Adrenal gland (tissue), 9 donors: ENCODE measurements at regions not wholly inside any gene's neighbourhood (a gene's known extent, or its start where the extent isn't known, plus 50 kb on each side); places are given as distances from the start of the nearest gene placed in this dataset.

Source experiments
- DNase-seq, 7 donors: peaks; one replicate each; pipeline ENCODE4 v3.0.0-alpha.2; 2019 to 2020
- H3K27ac ChIP-seq, 5 donors: fragments of 200-600 bp; sonication (generic) in 4 of 5; 1 replicate in 3 of 5; 2 replicates in 2 of 5; pipeline versions ENCODE4 v1.5.1 to v1.8.0; 2016 to 2020; ENCODE audit warnings: mild to moderate bottlenecking in 1 of 5
- H3K27me3 ChIP-seq: fragments of 200-600 bp; 2 replicates; pipeline ENCODE4 v1.8.0; 2021
- H3K36me3 ChIP-seq, 2 donors: fragments of 200-600 bp; replicated peaks in 1 of 2; 1 replicate in 1 of 2; 2 replicates in 1 of 2; pipeline versions ENCODE4 v1.5.1 to v1.8.0; 2018 to 2022
- H3K4me1 ChIP-seq, 2 donors: fragments of 200-600 bp; replicated peaks in 1 of 2; 1 replicate in 1 of 2; 2 replicates in 1 of 2; pipeline versions ENCODE4 v1.5.1 to v1.8.0; 2018 to 2021
- H3K4me3 ChIP-seq, 4 donors: fragments of 200-600 bp; sonication (generic) in 3 of 4; one replicate each; pipeline ENCODE4 v1.5.1; 2016 to 2018
- H3K9me3 ChIP-seq, 3 donors: fragments of 200-600 bp; sonication (generic) in 1 of 3; replicated peaks in 1 of 3; 1 replicate in 2 of 3; 2 replicates in 1 of 3; pipeline versions ENCODE4 v1.5.1 to v1.8.0; 2016 to 2021
- CTCF ChIP-seq, 6 experiments: fragments of 450-650 bp in 4 of 6; fragments of 200-600 bp in 2 of 6; sonication (generic) in 1 of 6; IDR thresholded peaks; 1 replicate in 5 of 6; 2 replicates in 1 of 6; pipeline versions ENCODE4 v1.5.1 to v1.8.0; 2016 to 2021; ENCODE audit warnings: antibody characterized with exemption in 6 of 6, mild to moderate bottlenecking in 2 of 6, moderate library complexity in 1 of 6
- POLR2A ChIP-seq, 2 donors: fragments of 450-650 bp; IDR thresholded peaks; one replicate each; pipeline ENCODE4 v1.6.1; 2017; ENCODE audit warnings: antibody characterized with exemption in 2 of 2, mild to moderate bottlenecking in 2 of 2, moderate library complexity in 1 of 2
- WGBS, 4 donors: extraction: QIAGEN DNeasy Blood & Tissue Kit in 2 of 4; methylation state at CpG; one replicate each; pipeline versions ENCODE4 v1.1.5 to v1.1.7; 2013 to 2017; 5-methylcytosine and 5-hydroxymethylcytosine counted together
- intact Hi-C, 2 donors: fragments of 100-400 bp; cut with DNase I; formaldehyde crosslinking; loops; one replicate each; pipeline versions ENCODE4 v1.14.1 to v1.15.0; 2022 to 2023
- donor health status: healthy with polysubstance abuse.
- donor health status: Bipolar disorder and iron deficiency.
- donor health status: DM: yes; HTN: yes; CAD: no.
- donor health status: DM: no; HTN: no; CAD: no.
- donor health status: DM: no; HTN: no; CAD: no.

- Histone ChIP-seq H3K9me3 (no peaks in the 10 kb centered on the region), H3K27me3 (no peaks in the 10 kb centered on the region), H3K27ac (no peak overlapping the region), H3K4me3 (no peak overlapping the region), H3K4me1 (no peaks in the 10 kb centered on the region), H3K36me3 (no peaks in the 10 kb centered on the region)
- WGBS, 4 donors, result 51 to 60% (median 56%) methylated on average over 2 of the region's 2 CpGs
- TF ChIP-seq POLR2A (IDR thresholded peaks at IDR 0.05) (no peak), CTCF (IDR thresholded peaks at IDR 0.05) (no peak)
- intact Hi-C loops, result no loop called here
- DNase-seq, result no peak
Measured at GRCh38 chr7:116083796-116084195, 53.2 kb upstream of the TFEC start.

GRCh38 chr7:116086547-116087045, 56.0 kb upstream of the TFEC start:
- intact Hi-C loops, result no loop called here

GRCh38 chr7:116087291-116087690, 56.7 kb upstream of the TFEC start:
- intact Hi-C loops, result no loop called here

More at GRCh38 chr7:116086547-116087045, 56.0 kb upstream of the TFEC start:
- TF ChIP-seq POLR2A (IDR thresholded peaks at IDR 0.05), result no peak
- TF ChIP-seq CTCF (IDR thresholded peaks at IDR 0.05), result no peak
- no peaks in the 10 kb centered on the region for H3K36me3 ChIP-seq
- no peak overlapping the region for H3K4me3 ChIP-seq
- H3K27me3 ChIP-seq, result no peaks in the 10 kb centered on the region
- H3K4me1 ChIP-seq, result no peaks in the 10 kb centered on the region
- DNase-seq, result no peak
- WGBS, 4 donors, result 79 to 84% (median 81%) methylated on average over 3 of the region's 3 CpGs
- no peak overlapping the region for H3K27ac ChIP-seq
- no peaks in the 10 kb centered on the region for H3K9me3 ChIP-seq

GRCh38 chr7:116087984-116088383, 57.4 kb upstream of the TFEC start:
- Histone ChIP-seq H3K27ac (no peak overlapping the region), H3K4me1 (no peaks in the 10 kb centered on the region), H3K9me3 (no peaks in the 10 kb centered on the region), H3K4me3 (no peak overlapping the region), H3K27me3 (no peaks in the 10 kb centered on the region), H3K36me3 (no peaks in the 10 kb centered on the region)
- 62 to 73% (median 64%) methylated on average over 2 of the region's 2 CpGs for WGBS, 4 donors
- no peak for DNase-seq
- TF ChIP-seq POLR2A (IDR thresholded peaks at IDR 0.05) (no peak), CTCF (IDR thresholded peaks at IDR 0.05) (no peak)
- intact Hi-C loops, result no loop called here

More at GRCh38 chr7:116087291-116087690, 56.7 kb upstream of the TFEC start:
- H3K9me3 ChIP-seq, result no peaks in the 10 kb centered on the region
- H3K27me3 ChIP-seq, result no peaks in the 10 kb centered on the region
- H3K27ac ChIP-seq, result no peak overlapping the region
- H3K4me3 ChIP-seq, result no peak overlapping the region
- DNase-seq, result no peak
- no peaks in the 10 kb centered on the region for H3K36me3 ChIP-seq
- no peaks in the 10 kb centered on the region for H3K4me1 ChIP-seq
- no peak for TF ChIP-seq CTCF (IDR thresholded peaks at IDR 0.05)
- TF ChIP-seq POLR2A (IDR thresholded peaks at IDR 0.05), result no peak
